Kidney (tissue), 13 donors: ENCODE measurements at regions not wholly inside any gene's neighbourhood (a gene's known extent, or its start where the extent isn't known, plus 50 kb on each side); places are given as distances from the start of the nearest gene placed in this dataset.

Experiments used
- DNase-seq, 5 donors: peaks; one replicate each; pipeline ENCODE4 v3.0.0-alpha.2; 2013 to 2020
- FAIRE-seq: peaks from 2 replicates; lab custom pipeline; 2012; peaks lifted over from hg19 to GRCh38; lab: Jason Lieb, UNC
- H3K27ac ChIP-seq, 2 donors: one replicate each; pipeline ENCODE4 v1.7.0; 2013; ENCODE audit warnings: low read depth in 2 of 2, low read length in 2 of 2, inconsistent platforms in 1 of 2
- H3K27me3 ChIP-seq: one replicate; pipeline ENCODE4 v1.7.1; 2013; ENCODE audit warnings: low read length, inconsistent platforms; ENCODE audit not compliant: control insufficient read depth, insufficient read depth
- H3K36me3 ChIP-seq, 3 donors: one replicate each; pipeline versions ENCODE4 v1.7.0 to v1.7.1; 2013; ENCODE audit warnings: low read length in 3 of 3, control low read depth in 1 of 3, inconsistent platforms in 1 of 3; ENCODE audit not compliant: insufficient read depth in 3 of 3, control insufficient read depth in 2 of 3
- H3K4me1 ChIP-seq, 3 donors: one replicate each; pipeline versions ENCODE4 v1.7.0 to v1.7.1; 2013; ENCODE audit warnings: low read length in 3 of 3, inconsistent platforms in 1 of 3, low read depth in 1 of 3; ENCODE audit not compliant: control insufficient read depth in 2 of 3, insufficient read depth in 2 of 3
- H3K4me3 ChIP-seq, 3 donors: one replicate each; pipeline versions ENCODE4 v1.7.0 to v1.8.1; 2013; ENCODE audit warnings: low read length in 3 of 3, control low read depth in 1 of 3, inconsistent platforms in 1 of 3
- H3K9ac ChIP-seq, 3 donors: one replicate each; pipeline versions ENCODE4 v1.7.0 to v1.7.1; 2013; ENCODE audit warnings: low read length in 3 of 3, control low read depth in 1 of 3, inconsistent platforms in 1 of 3
- H3K9me3 ChIP-seq, 3 donors: one replicate each; pipeline versions ENCODE4 v1.7.0 to v1.7.1; 2013; ENCODE audit warnings: low read length in 3 of 3, control low read depth in 1 of 3, inconsistent platforms in 1 of 3; ENCODE audit not compliant: control insufficient read depth in 2 of 3, insufficient read depth in 1 of 3
- CTCF ChIP-seq: IDR thresholded peaks from 3 replicates; pipeline ENCODE4 v1.5.1; 2012; ENCODE audit warnings: mild to moderate bottlenecking, moderate library complexity, borderline replicate concordance; ENCODE audit not compliant: insufficient read depth; ENCODE audit errors: extremely low read depth
- intact Hi-C: fragments of 100-400 bp; cut with DNase I; formaldehyde crosslinking; loops from one replicate; pipeline ENCODE4 v1.11.1; 2022
- donor health status: control.
- donor health status: control.
- donor health status: control.
- donor health status: control.
- donor health status: control.
- donor health status: DM: yes; HTN: yes; CAD: no.
- donor health status: Normal renal cell carcinoma (clear cell type).

GRCh38 chr15:62622775-62623174 lies 419.8 kb upstream of the TPM1 start:
- intact Hi-C loops = no loop called here
- TF ChIP-seq CTCF = no peak
- peaks cover 0 to 7% (median 2%) of the 10 kb centered on the region in 3 donors for H3K4me1 ChIP-seq
- no peak overlapping the region for H3K27ac ChIP-seq
- H3K9me3 ChIP-seq = no peaks in the 10 kb centered on the region
- H3K36me3 ChIP-seq = no peaks in the 10 kb centered on the region
- H3K27me3 ChIP-seq = no peaks in the 10 kb centered on the region
- H3K4me3 ChIP-seq = no peak overlapping the region
- DNase-seq (no peak), FAIRE-seq (no peak)
- H3K9ac ChIP-seq = no peak overlapping the region

GRCh38 chr15:62624547-62625378 lies 417.8 kb upstream of the TPM1 start:
- Histone ChIP-seq H3K36me3 (no peaks in the 10 kb centered on the region), H3K27ac (peak overlapping the region in 1 of 2 donors; percentile 38), H3K9ac (no peak overlapping the region), H3K9me3 (no peaks in the 10 kb centered on the region), H3K27me3 (no peaks in the 10 kb centered on the region), H3K4me1 (peaks cover 0 to 7% (median 2%) of the 10 kb centered on the region in 3 donors), H3K4me3 (peak overlapping the region in 1 of 3 donors; percentile 48)
- TF ChIP-seq CTCF = no peak
- peak; percentile 56 for FAIRE-seq
- peak in 2 of 5 donors; percentile 33 to 38 for DNase-seq
- intact Hi-C loops = no loop called here

- no peak overlapping the region for H3K27ac ChIP-seq
Measured at GRCh38 chr15:62625429-62626033, 417.0 kb upstream of the TPM1 start.

More at GRCh38 chr15:62625429-62626033, 417.0 kb upstream of the TPM1 start:
- no peaks in the 10 kb centered on the region for H3K27me3 ChIP-seq
- no peaks in the 10 kb centered on the region for H3K9me3 ChIP-seq
- no peak for TF ChIP-seq CTCF
- H3K4me3 ChIP-seq = no peak overlapping the region
- intact Hi-C loops = no loop called here
- FAIRE-seq (no peak), DNase-seq (peak in 3 of 5 donors; percentile 39 to 66 (median 48))
- H3K4me1 ChIP-seq = peaks cover 0 to 7% (median 2%) of the 10 kb centered on the region in 3 donors
- no peaks in the 10 kb centered on the region for H3K36me3 ChIP-seq
- H3K9ac ChIP-seq = no peak overlapping the region
